Testis (tissue), 2 donors: ENCODE measurements at regions not wholly inside any gene's neighbourhood (a gene's known extent, or its start where the extent isn't known, plus 50 kb on each side); places are given as distances from the start of the nearest gene placed in this dataset.

Experiments used
- DNase-seq: peaks from one replicate; pipeline ENCODE4 v3.0.0-alpha.2; 2019
- H3K27ac ChIP-seq, 2 donors: fragments of 200-600 bp; sonication (generic); one replicate each; pipeline ENCODE4 v1.5.1; 2019
- H3K27me3 ChIP-seq: fragments of 200-600 bp; sonication (generic); one replicate; pipeline ENCODE4 v1.5.1; 2019
- H3K36me3 ChIP-seq: fragments of 200-600 bp; sonication (generic); one replicate; pipeline ENCODE4 v1.5.1; 2017; ENCODE audit warnings: low read depth; ENCODE audit errors: missing control alignments
- H3K4me1 ChIP-seq: fragments of 200-600 bp; sonication (generic); one replicate; pipeline ENCODE4 v1.5.1; 2019
- H3K4me3 ChIP-seq, 2 donors: fragments of 200-600 bp; sonication (generic); one replicate each; pipeline ENCODE4 v1.5.1; 2017 to 2019
- H3K9me3 ChIP-seq: fragments of 200-600 bp; sonication (generic); one replicate; pipeline ENCODE4 v1.5.1; 2017
- CTCF ChIP-seq, 3 experiments: fragments of 450-650 bp in 2 of 3; fragments of 200-600 bp in 1 of 3; sonication (generic) in 1 of 3; IDR thresholded peaks; one replicate each; pipeline ENCODE4 v1.5.1; 2016 to 2019; ENCODE audit warnings: antibody characterized with exemption in 3 of 3, mild to moderate bottlenecking in 2 of 3, moderate library complexity in 1 of 3
- POLR2A ChIP-seq: fragments of 450-650 bp; IDR thresholded peaks from one replicate; pipeline ENCODE4 v1.6.1; 2017; ENCODE audit warnings: antibody characterized with exemption, mild to moderate bottlenecking, moderate library complexity
- WGBS, 2 donors: methylation state at CpG; one replicate each; pipeline ENCODE4 v1.1.5; 2018; 5-methylcytosine and 5-hydroxymethylcytosine counted together
- intact Hi-C: fragments of 100-400 bp; cut with DNase I; formaldehyde crosslinking; loops from one replicate; pipeline ENCODE4 v1.15.1; 2023; ENCODE audit warnings: low total_unique reads

DNA sequence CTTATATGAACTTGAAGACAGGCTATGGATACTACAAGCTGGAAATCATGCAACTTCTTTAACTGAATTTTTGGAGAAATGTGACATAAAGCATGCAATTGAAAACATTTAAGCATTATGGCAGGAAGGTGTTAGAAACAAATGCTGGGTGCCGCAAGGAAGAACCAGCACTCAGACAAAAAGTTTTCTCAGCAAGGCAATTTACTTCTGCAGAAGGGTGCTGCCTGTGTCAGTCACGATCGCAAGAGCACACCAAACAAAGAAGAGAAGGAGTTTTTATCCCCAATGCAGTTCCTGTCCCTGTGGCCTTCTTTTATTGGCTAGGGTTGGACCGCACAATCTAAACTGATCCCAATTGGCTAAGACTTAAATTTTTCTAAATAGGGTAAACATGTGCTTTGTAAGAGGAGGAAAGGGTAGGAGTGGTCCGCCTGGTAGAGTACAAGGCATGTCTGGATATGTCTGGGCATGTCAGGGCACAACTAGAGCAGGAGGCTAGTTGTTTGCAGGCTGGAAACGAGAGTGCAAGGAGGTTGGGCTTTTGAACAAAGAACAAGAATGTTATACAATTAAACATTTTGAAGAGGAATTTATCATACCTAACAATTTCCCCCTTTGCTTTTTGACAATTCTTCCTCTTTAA is 109.6 kb upstream of the FAM3C start:
- no peak for DNase-seq
- WGBS, 2 donors, result 84 to 94% methylated on average over 6 of the region's 6 CpGs
- intact Hi-C loops, result no loop called here
- no peak overlapping the region for H3K27ac ChIP-seq
- no peaks in the 10 kb centered on the region for H3K9me3 ChIP-seq
- no peaks in the 10 kb centered on the region for H3K36me3 ChIP-seq
- no peaks in the 10 kb centered on the region for H3K27me3 ChIP-seq
- H3K4me1 ChIP-seq, result no peaks in the 10 kb centered on the region
- H3K4me3 ChIP-seq, result no peak overlapping the region
- no peak for TF ChIP-seq CTCF (IDR thresholded peaks at IDR 0.05)
- TF ChIP-seq POLR2A, result no peak

GRCh38 chr7:121505021-121505420 is 108.9 kb upstream of the FAM3C start:
- DNase-seq, result no peak
- H3K27me3 ChIP-seq, result no peaks in the 10 kb centered on the region
- H3K4me3 ChIP-seq, result no peak overlapping the region
- no peaks in the 10 kb centered on the region for H3K9me3 ChIP-seq
- no peaks in the 10 kb centered on the region for H3K36me3 ChIP-seq
- WGBS, 2 donors, result 88 to 89% methylated on average over 1 of the region's 1 CpG
- H3K27ac ChIP-seq, result no peak overlapping the region
- TF ChIP-seq POLR2A (no peak), CTCF (IDR thresholded peaks at IDR 0.05) (no peak)
- no peaks in the 10 kb centered on the region for H3K4me1 ChIP-seq
- intact Hi-C loops, result no loop called here

DNA sequence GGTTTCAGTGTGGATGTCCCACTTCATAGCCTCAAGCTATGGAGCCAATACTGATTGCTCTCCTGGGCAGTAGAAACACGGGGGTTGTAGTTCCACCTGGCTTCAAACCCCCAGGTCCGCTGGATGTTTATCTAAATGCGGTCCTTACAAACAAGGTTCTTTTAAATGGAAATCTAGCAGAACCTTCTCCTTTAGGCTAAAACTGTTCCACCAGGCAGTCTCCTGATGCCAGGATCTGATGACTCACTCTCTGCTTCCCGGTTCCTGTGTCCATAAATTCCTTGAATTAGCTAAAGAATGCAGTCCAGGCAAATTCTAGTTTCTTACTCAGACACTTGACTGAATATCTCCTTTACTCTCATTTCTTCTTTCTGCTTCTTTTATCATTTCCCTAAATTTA is 108.4 kb upstream of the FAM3C start:
- no peaks in the 10 kb centered on the region for H3K36me3 ChIP-seq
- WGBS, 2 donors, result 65 to 66% methylated on average over 4 of the region's 4 CpGs
- no peak overlapping the region for H3K27ac ChIP-seq

GRCh38 chr7:121503730-121504129 is 107.6 kb upstream of the FAM3C start:
- intact Hi-C loops, result no loop called here
- DNase-seq, result no peak
- Histone ChIP-seq H3K27ac (no peak overlapping the region), H3K4me3 (no peak overlapping the region), H3K27me3 (no peaks in the 10 kb centered on the region), H3K4me1 (no peaks in the 10 kb centered on the region), H3K9me3 (no peaks in the 10 kb centered on the region), H3K36me3 (no peaks in the 10 kb centered on the region)
- 86 to 90% methylated on average over 1 of the region's 1 CpG for WGBS, 2 donors
- no peak for TF ChIP-seq POLR2A

More for the DNA sequence above, 108.4 kb upstream of the FAM3C start:
- no peak for DNase-seq
- Histone ChIP-seq H3K4me3 (no peak overlapping the region), H3K27me3 (no peaks in the 10 kb centered on the region), H3K9me3 (no peaks in the 10 kb centered on the region), H3K4me1 (no peaks in the 10 kb centered on the region)
- intact Hi-C loops, result no loop called here
- TF ChIP-seq CTCF (IDR thresholded peaks at IDR 0.05) (no peak), POLR2A (no peak)

DNA sequence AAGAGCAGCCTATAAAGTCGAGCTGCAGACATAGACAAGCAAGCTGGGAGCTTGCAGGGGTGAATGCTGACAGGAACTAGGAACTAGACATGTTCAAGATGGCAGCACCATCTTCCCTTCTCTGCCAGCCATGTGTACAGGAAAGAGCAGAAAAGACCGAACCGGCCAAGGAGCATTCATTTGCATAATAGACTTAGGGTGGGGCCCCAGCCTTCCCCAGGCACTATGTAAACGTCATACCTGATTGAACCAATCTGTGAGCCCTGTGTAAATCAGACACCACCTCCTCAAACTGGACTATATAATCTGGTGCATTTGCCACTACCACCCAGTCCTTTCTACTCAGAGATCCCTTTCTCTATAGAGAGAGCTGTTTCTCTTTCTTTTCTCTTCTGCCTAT is 106.9 kb upstream of the FAM3C start:
- Histone ChIP-seq H3K9me3 (no peaks in the 10 kb centered on the region), H3K27me3 (no peaks in the 10 kb centered on the region), H3K4me3 (no peak overlapping the region), H3K4me1 (no peaks in the 10 kb centered on the region), H3K27ac (no peak overlapping the region), H3K36me3 (no peaks in the 10 kb centered on the region)
- no peak for TF ChIP-seq CTCF (IDR thresholded peaks at IDR 0.05)
- no peak for TF ChIP-seq POLR2A
- WGBS, 2 donors, result 82 to 87% methylated on average over 4 of the region's 4 CpGs
- no peak for DNase-seq
- intact Hi-C loops, result no loop called here
